NT2/D1 (cell line): ENCODE measurements at regions not wholly inside any gene's neighbourhood (a gene's known extent, or its start where the extent isn't known, plus 50 kb on each side); places are given as distances from the start of the nearest gene placed in this dataset.

Experiments used
- DNase-seq: peaks from one replicate; pipeline ENCODE4 v3.0.0-alpha.2; 2011; ENCODE audit warnings: low read depth, low spot score
- H3K27me3 ChIP-seq: 2 replicates; pipeline ENCODE4 v1.6.0; 2011; ENCODE audit warnings: mild to moderate bottlenecking; ENCODE audit not compliant: insufficient read length, insufficient read depth
- H3K36me3 ChIP-seq: 2 replicates; pipeline ENCODE4 v1.6.1; 2011; ENCODE audit warnings: mild to moderate bottlenecking, low read length, mixed read lengths; ENCODE audit not compliant: insufficient read depth, insufficient read length
- H3K4me1 ChIP-seq: 2 replicates; pipeline ENCODE4 v1.5.1; 2011; ENCODE audit not compliant: insufficient read depth, insufficient read length
- H3K4me3 ChIP-seq: 2 replicates; pipeline ENCODE4 v1.5.1; 2011; ENCODE audit warnings: low read depth; ENCODE audit not compliant: insufficient read length
- H3K9ac ChIP-seq: 2 replicates; pipeline ENCODE4 v1.6.0; 2011; ENCODE audit warnings: low read depth; ENCODE audit not compliant: insufficient read length
- H3K9me3 ChIP-seq: 2 replicates; pipeline ENCODE4 v1.5.1; 2011; ENCODE audit warnings: mild to moderate bottlenecking, low read length; ENCODE audit not compliant: insufficient read depth
- SUZ12 ChIP-seq: IDR thresholded peaks from 2 replicates; pipeline ENCODE4 v1.6.1; 2011; ENCODE audit not compliant: insufficient read length, insufficient read depth; ENCODE audit errors: extremely low read depth
- YY1 ChIP-seq: IDR thresholded peaks from 2 replicates; pipeline ENCODE4 v1.6.1; 2011; ENCODE audit not compliant: insufficient read length, insufficient read depth
- ZNF274 ChIP-seq: IDR thresholded peaks from 2 replicates; pipeline ENCODE4 v1.6.1; 2011; ENCODE audit warnings: mild to moderate bottlenecking, low read depth, low read length

DNA sequence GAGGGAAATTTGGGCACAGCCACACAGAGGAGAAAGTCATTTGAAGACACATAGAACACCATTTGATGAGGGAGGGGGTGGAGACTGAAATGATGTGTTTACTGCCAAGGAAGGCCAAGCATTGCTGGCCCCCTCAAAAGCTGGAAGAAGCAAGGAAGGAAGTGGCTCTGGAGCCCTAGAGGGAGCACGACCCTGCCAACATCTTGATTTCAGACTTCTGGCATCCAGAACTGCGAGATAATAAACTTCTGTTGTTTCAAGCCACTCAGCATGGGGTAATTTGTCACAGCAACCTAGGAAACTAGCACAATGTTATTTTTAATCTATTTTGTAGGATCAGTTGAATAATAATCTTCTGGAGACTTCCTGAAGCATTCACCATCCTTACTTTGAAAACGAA is 314.8 kb upstream of the GOT2 start:
- H3K4me1 ChIP-seq: no peaks in the 10 kb centered on the region
- DNase-seq: no peak
- no peak overlapping the region for H3K4me3 ChIP-seq
- no peaks in the 10 kb centered on the region for H3K9me3 ChIP-seq
- no peaks in the 10 kb centered on the region for H3K36me3 ChIP-seq
- TF ChIP-seq ZNF274 (no peak), YY1 (no peak), SUZ12 (no peak)
- H3K9ac ChIP-seq: no peak overlapping the region
- H3K27me3 ChIP-seq: no peaks in the 10 kb centered on the region

DNA sequence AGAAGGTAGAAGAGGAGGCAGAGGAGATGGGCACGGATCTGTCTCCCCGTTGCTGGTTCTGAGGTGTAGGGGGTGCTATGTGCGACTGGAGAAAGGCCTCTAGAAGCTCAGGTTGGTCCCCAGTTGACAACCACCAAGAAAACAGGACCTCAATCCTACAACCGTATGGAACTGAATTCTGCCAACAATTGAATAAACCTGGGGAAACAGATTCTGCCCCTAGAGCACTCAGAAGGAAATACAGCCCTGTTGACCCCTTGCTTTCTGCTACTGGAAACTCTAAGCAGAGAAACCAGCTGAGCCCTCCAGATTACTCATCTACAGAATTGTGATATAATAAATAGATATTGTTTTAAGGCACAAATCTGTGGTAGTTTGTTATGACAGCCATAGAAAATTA is 313.0 kb upstream of the GOT2 start:
- no peak for TF ChIP-seq ZNF274
- no peak for TF ChIP-seq YY1
- TF ChIP-seq SUZ12: no peak
- DNase-seq: no peak
- Histone ChIP-seq H3K9me3 (no peaks in the 10 kb centered on the region), H3K4me3 (no peak overlapping the region), H3K4me1 (no peaks in the 10 kb centered on the region), H3K27me3 (no peaks in the 10 kb centered on the region), H3K9ac (no peak overlapping the region), H3K36me3 (no peaks in the 10 kb centered on the region)

DNA sequence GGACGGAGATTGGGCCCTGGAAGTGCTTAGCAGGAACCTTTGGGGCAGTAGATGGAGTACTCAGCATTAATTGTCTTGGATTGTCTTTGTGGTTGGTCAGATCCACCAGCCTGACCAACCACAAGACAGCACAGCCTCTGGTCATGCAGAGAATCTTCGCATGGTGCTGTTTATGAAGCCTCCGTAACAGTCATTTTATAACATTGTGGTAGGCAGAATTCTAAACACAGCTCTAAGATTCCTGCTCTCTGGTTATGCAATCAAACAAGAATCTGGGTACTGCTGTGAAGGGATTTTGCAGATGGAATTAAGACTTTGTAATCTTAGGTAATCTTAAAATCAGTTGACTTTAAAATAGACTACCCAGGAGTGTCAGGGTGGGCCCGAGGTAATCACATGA is 312.2 kb upstream of the GOT2 start:
- DNase-seq: no peak
- Histone ChIP-seq H3K27me3 (no peaks in the 10 kb centered on the region), H3K4me3 (no peak overlapping the region), H3K4me1 (no peaks in the 10 kb centered on the region), H3K9me3 (no peaks in the 10 kb centered on the region), H3K36me3 (no peaks in the 10 kb centered on the region), H3K9ac (no peak overlapping the region)
- TF ChIP-seq SUZ12 (no peak), ZNF274 (no peak), YY1 (no peak)

DNA sequence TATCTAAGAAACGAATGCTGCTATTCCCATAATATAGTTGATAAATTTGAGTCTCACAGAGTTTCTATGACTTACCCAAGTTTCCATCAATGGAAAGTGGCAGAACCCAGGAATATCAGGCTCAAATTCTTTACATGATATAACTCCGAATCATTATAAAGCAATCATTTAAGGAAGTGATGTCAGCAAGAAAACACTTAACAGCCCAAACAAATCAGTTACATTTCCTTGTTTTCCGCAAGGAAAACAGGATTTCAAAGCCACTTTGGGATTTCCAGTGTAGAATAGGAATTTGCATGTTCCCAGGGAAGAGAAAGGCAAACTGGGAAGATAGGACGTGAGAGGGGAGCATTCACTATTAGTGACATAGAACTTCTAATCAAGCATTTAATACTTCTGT is 311.4 kb upstream of the GOT2 start:
- no peaks in the 10 kb centered on the region for H3K36me3 ChIP-seq
- DNase-seq: no peak
- H3K9me3 ChIP-seq: no peaks in the 10 kb centered on the region
- no peak overlapping the region for H3K4me3 ChIP-seq
- no peak overlapping the region for H3K9ac ChIP-seq
- TF ChIP-seq ZNF274 (no peak), YY1 (no peak)
- no peaks in the 10 kb centered on the region for H3K27me3 ChIP-seq
- H3K4me1 ChIP-seq: no peaks in the 10 kb centered on the region

DNA sequence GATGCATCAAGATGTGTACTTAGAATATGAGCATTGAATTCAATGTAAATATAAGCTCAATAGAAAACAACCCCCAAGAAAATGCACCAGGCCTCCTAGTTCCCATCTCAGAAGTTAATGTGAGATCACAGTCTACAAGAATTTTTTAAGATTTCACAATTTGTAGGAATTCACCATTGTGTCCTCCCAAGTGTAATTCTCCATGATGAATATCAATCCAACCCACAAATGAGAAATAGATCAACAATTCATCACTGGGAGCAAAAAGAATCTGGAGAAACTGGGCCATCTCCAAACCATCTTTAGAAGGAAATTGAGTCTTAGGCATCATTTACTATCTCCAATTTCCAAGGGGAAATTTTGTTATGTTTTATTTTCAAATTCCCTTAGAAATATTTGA is 310.5 kb upstream of the GOT2 start:
- H3K9me3 ChIP-seq: no peaks in the 10 kb centered on the region
- H3K36me3 ChIP-seq: no peaks in the 10 kb centered on the region
- H3K4me3 ChIP-seq: no peak overlapping the region
- DNase-seq: no peak
- H3K9ac ChIP-seq: no peak overlapping the region
- TF ChIP-seq YY1 (no peak), ZNF274 (no peak), SUZ12 (no peak)
- no peaks in the 10 kb centered on the region for H3K27me3 ChIP-seq
- no peaks in the 10 kb centered on the region for H3K4me1 ChIP-seq

DNA sequence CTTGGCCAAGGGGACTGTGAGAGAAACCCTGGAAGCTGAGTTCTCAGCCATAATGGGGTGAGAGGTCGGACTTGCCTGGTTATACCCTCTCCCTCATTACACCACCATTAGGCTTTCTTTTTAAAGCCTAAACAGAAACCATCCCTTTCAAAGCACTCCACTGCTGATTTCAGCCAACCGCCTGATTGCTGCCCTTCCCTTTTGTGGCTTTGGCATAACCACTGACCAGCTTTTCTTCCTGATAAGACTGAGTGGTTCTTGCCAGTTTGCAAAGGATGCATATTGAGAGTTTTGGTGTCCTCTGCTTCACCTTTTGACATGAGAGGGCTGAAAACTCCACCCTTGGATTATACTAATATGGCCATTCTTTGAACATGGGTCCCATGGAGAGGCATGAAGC is 308.2 kb upstream of the GOT2 start:
- Histone ChIP-seq H3K9me3 (no peaks in the 10 kb centered on the region), H3K9ac (no peak overlapping the region), H3K4me1 (no peaks in the 10 kb centered on the region), H3K36me3 (no peaks in the 10 kb centered on the region), H3K27me3 (no peaks in the 10 kb centered on the region), H3K4me3 (no peak overlapping the region)
- TF ChIP-seq YY1 (no peak), SUZ12 (no peak), ZNF274 (no peak)
- no peak for DNase-seq

DNA sequence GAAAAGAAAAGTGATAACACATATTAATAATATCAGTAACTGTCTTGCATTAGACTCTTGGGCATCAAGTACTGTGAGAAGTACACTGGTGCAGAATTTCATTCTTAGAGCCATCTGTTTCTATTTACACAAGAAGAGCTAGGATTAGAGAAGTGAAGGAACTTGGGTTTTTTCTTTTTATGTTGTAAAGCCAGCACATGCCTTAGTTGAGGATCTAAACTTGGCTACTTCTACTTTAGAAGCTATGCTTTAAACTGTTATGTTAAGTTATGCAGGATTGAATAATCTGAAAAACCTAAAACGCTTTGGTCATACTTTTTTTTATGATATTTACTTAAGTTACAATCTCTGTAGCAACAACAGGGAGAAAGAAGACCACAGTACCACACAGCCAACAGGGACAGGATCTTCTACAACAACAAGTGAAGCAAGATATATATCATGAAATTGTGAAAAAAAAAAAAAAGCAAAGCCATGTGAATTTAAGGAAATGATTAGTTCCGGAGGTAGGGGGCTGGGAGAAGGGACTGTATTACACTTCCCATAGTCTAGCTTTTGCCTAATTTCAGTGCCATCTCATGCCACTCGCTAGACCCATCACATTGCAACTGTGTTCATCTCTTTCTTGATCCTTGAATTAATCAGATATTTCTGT is 305.1 kb upstream of the GOT2 start:
- Histone ChIP-seq H3K4me1 (no peaks in the 10 kb centered on the region), H3K9ac (no peak overlapping the region), H3K36me3 (no peaks in the 10 kb centered on the region), H3K4me3 (no peak overlapping the region), H3K27me3 (no peaks in the 10 kb centered on the region), H3K9me3 (no peaks in the 10 kb centered on the region)
- DNase-seq: no peak
- TF ChIP-seq ZNF274: no peak
- TF ChIP-seq YY1: no peak
- TF ChIP-seq SUZ12: no peak

DNA sequence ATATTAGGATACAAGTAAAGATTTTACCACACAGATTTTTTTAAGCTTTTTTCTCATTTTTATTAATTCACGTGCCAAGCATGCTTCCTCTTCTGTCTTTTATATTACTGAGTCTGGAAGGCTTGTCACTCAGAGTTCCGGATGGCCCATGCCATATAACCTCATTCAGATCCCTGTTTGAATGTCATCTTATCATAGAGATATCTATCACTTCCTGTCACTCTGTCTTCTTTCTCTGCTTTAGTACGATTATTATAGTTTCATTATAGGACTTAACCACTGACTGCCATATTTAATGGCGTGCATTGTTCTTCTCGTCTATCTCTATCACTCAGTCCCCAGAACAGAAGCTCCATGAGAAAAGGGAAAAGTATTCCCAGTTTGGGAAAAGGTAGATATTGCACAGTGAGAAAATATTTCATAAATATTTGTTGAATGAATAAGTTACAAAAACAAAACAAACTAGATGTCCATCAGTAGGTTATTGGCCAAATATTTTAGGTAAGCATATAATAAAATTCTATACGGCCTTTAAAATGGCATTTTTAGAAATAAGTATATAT is 296.9 kb upstream of the GOT2 start:
- no peaks in the 10 kb centered on the region for H3K36me3 ChIP-seq

More for the DNA sequence above, 296.9 kb upstream of the GOT2 start:
- H3K4me1 ChIP-seq: no peaks in the 10 kb centered on the region
- no peaks in the 10 kb centered on the region for H3K9me3 ChIP-seq
- H3K4me3 ChIP-seq: no peak overlapping the region
- H3K27me3 ChIP-seq: no peaks in the 10 kb centered on the region
- H3K9ac ChIP-seq: no peak overlapping the region
- TF ChIP-seq SUZ12: no peak
- no peak for TF ChIP-seq YY1
- no peak for TF ChIP-seq ZNF274
- no peak for DNase-seq
